Loucy (cell line): ENCODE measurements at regions not wholly inside any gene's neighbourhood (a gene's known extent, or its start where the extent isn't known, plus 50 kb on each side); places are given as distances from the start of the nearest gene placed in this dataset.

ENCODE experiments used
- H2AFZ ChIP-seq: fragments of 200-600 bp; sonication (generic); 2 replicates; pipeline ENCODE4 v1.6.0; 2016; ENCODE audit warnings: antibody characterized with exemption, mild to moderate bottlenecking, low read length, moderate library complexity
- H3F3A ChIP-seq: fragments of 200-600 bp; 2 replicates; pipeline ENCODE4 v1.6.0; 2016; ENCODE audit warnings: antibody characterized with exemption, low read depth, mild to moderate bottlenecking
- H3K27me3 ChIP-seq: fragments of 200-600 bp; sonication (generic); 2 replicates; pipeline ENCODE4 v1.6.1; 2014; ENCODE audit warnings: low read length, mild to moderate bottlenecking; ENCODE audit not compliant: insufficient read depth, poor library complexity, severe bottlenecking
- H3K36me3 ChIP-seq: fragments of 200-600 bp; sonication (generic); 2 replicates; pipeline ENCODE4 v1.6.1; 2016; ENCODE audit warnings: low read length; ENCODE audit not compliant: insufficient read depth
- H3K4me1 ChIP-seq: fragments of 200-600 bp; sonication (generic); 2 replicates; pipeline ENCODE4 v1.5.1; 2014; ENCODE audit warnings: low read length, mild to moderate bottlenecking; ENCODE audit not compliant: insufficient read depth, poor library complexity, severe bottlenecking
- H3K4me2 ChIP-seq: fragments of 200-600 bp; sonication (generic); 2 replicates; pipeline ENCODE4 v1.6.0; 2014; ENCODE audit warnings: antibody characterized with exemption, low read length, low read depth, mild to moderate bottlenecking; ENCODE audit not compliant: poor library complexity, severe bottlenecking
- H3K4me3 ChIP-seq: fragments of 200-600 bp; sonication (generic); 2 replicates; pipeline ENCODE4 v1.5.1; 2014; ENCODE audit warnings: low read length, mild to moderate bottlenecking, mixed read lengths; ENCODE audit not compliant: poor library complexity, severe bottlenecking
- H3K79me2 ChIP-seq: fragments of 200-600 bp; sonication (generic); 2 replicates; pipeline ENCODE4 v1.6.1; 2014; ENCODE audit warnings: low read length; ENCODE audit not compliant: insufficient read depth
- H3K9ac ChIP-seq: fragments of 200-600 bp; sonication (generic); 2 replicates; pipeline ENCODE4 v1.6.0; 2014; ENCODE audit warnings: mild to moderate bottlenecking, low read depth, low read length, moderate library complexity; ENCODE audit not compliant: poor library complexity, severe bottlenecking
- H3K9me2 ChIP-seq: fragments of 200-600 bp; sonication (generic); replicated peaks from 2 replicates; pipeline ENCODE4 v1.6.1; 2016; ENCODE audit warnings: low read depth, low read length, mixed read lengths
- H3K9me3 ChIP-seq: fragments of 200-600 bp; sonication (generic); 2 replicates; pipeline ENCODE4 v1.6.1; 2014; ENCODE audit warnings: mild to moderate bottlenecking, antibody characterized with exemption, low read length, low read depth; ENCODE audit not compliant: insufficient read depth
- H4K20me1 ChIP-seq: fragments of 200-600 bp; sonication (generic); 2 replicates; pipeline ENCODE4 v1.6.0; 2014; ENCODE audit warnings: antibody characterized with exemption, low read length, mild to moderate bottlenecking; ENCODE audit not compliant: insufficient read depth, poor library complexity, severe bottlenecking
- EZH2phosphoT487 ChIP-seq: fragments of 200-600 bp; IDR thresholded peaks from 2 replicates; pipeline ENCODE4 v1.6.1; 2018; ENCODE audit warnings: antibody characterized with exemption, mild to moderate bottlenecking, moderate library complexity, borderline replicate concordance
- TF ChIP-seq, protein P1 (sequence below): fragments of 200-600 bp; sonication (generic); conservative IDR thresholded peaks from 2 replicates; pipeline ENCODE4 v1.5.1; 2014; ENCODE audit warnings: mild to moderate bottlenecking, antibody characterized with exemption, low read length

GRCh38 chr7:9900339-9900738, 1073.3 kb upstream of the PHF14 start:
- H3K4me2 ChIP-seq, result no peak overlapping the region
- no peaks in the 10 kb centered on the region for H4K20me1 ChIP-seq
- no peak overlapping the region for H2AFZ ChIP-seq
- no peaks in the 10 kb centered on the region for H3K4me1 ChIP-seq
- no peaks in the 10 kb centered on the region for H3F3A ChIP-seq
- TF ChIP-seq, protein P1, sequence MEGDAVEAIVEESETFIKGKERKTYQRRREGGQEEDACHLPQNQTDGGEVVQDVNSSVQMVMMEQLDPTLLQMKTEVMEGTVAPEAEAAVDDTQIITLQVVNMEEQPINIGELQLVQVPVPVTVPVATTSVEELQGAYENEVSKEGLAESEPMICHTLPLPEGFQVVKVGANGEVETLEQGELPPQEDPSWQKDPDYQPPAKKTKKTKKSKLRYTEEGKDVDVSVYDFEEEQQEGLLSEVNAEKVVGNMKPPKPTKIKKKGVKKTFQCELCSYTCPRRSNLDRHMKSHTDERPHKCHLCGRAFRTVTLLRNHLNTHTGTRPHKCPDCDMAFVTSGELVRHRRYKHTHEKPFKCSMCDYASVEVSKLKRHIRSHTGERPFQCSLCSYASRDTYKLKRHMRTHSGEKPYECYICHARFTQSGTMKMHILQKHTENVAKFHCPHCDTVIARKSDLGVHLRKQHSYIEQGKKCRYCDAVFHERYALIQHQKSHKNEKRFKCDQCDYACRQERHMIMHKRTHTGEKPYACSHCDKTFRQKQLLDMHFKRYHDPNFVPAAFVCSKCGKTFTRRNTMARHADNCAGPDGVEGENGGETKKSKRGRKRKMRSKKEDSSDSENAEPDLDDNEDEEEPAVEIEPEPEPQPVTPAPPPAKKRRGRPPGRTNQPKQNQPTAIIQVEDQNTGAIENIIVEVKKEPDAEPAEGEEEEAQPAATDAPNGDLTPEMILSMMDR, result no peak
- no peak for TF ChIP-seq EZH2phosphoT487
- H3K36me3 ChIP-seq, result no peaks in the 10 kb centered on the region
- no peaks in the 10 kb centered on the region for H3K79me2 ChIP-seq
- no peaks in the 10 kb centered on the region for H3K9me2 ChIP-seq
- no peak overlapping the region for H3K4me3 ChIP-seq
- H3K9me3 ChIP-seq, result 0 out of 2 replicates have a peak, but pooled peaks cover 5% of the 10 kb centered on the region
- no peaks in the 10 kb centered on the region for H3K27me3 ChIP-seq
- no peak overlapping the region for H3K9ac ChIP-seq

- no peak overlapping the region for H3K4me3 ChIP-seq
- H2AFZ ChIP-seq, result no peak overlapping the region
- no peak overlapping the region for H3K9ac ChIP-seq
- no peak overlapping the region for H3K4me2 ChIP-seq
- TF ChIP-seq EZH2phosphoT487, result no peak
- TF ChIP-seq, protein P1, result no peak
- no peaks in the 10 kb centered on the region for H3F3A ChIP-seq
- no peaks in the 10 kb centered on the region for H4K20me1 ChIP-seq
- H3K4me1 ChIP-seq, result no peaks in the 10 kb centered on the region
- H3K9me3 ChIP-seq, result no peaks in the 10 kb centered on the region
- no peaks in the 10 kb centered on the region for H3K79me2 ChIP-seq
- no peaks in the 10 kb centered on the region for H3K9me2 ChIP-seq
- no peaks in the 10 kb centered on the region for H3K36me3 ChIP-seq
- no peaks in the 10 kb centered on the region for H3K27me3 ChIP-seq
These were observed 1052.3 kb upstream of the PHF14 start for GRCh38 chr7:9921326-9921725.

GRCh38 chr7:9937944-9938631, 1035.6 kb upstream of the PHF14 start:
- TF ChIP-seq EZH2phosphoT487, result no peak
- TF ChIP-seq, protein P1, result no peak
- Histone ChIP-seq H2AFZ (peak overlapping the region; percentile 26; the same call in 1 of the 2 replicates), H3K4me1 (peaks cover 26% of the 10 kb centered on the region), H4K20me1 (no peaks in the 10 kb centered on the region), H3K9me3 (peaks cover 7% of the 10 kb centered on the region; the same call in 1 of the 2 replicates), H3F3A (no peaks in the 10 kb centered on the region), H3K4me2 (peak overlapping the region; percentile 80), H3K9me2 (no peaks in the 10 kb centered on the region), H3K4me3 (peak overlapping the region; percentile 62), H3K79me2 (no peaks in the 10 kb centered on the region), H3K36me3 (no peaks in the 10 kb centered on the region), H3K9ac (peak overlapping the region; percentile 9), H3K27me3 (no peaks in the 10 kb centered on the region)
